ENCODE measurements at regions not wholly inside any gene's neighbourhood (a gene's known extent, or its start where the extent isn't known, plus 50 kb on each side); places are given as distances from the start of the nearest gene placed in this dataset.

- TF ChIP-seq ZNF423 (CRISPR knock-in tag; IDR thresholded peaks at IDR 0.05) (no peak), CTCF (IDR thresholded peaks at IDR 0.05) (no peak), ESRRA (CRISPR knock-in tag; IDR thresholded peaks at IDR 0.05; ENCODE audit: borderline replicate concordance) (no peak)
Observed at GRCh38 chr2:21996339-21996738, 872.6 kb downstream of the TDRD15 start.

Measured in WTC11 (cell line).